Nephron progenitor cell (in vitro differentiated cells): ENCODE measurements at regions not wholly inside any gene's neighbourhood (a gene's known extent, or its start where the extent isn't known, plus 50 kb on each side); places are given as distances from the start of the nearest gene placed in this dataset.

Experiments
- DNase-seq: peaks from one replicate; pipeline ENCODE4 v3.0.0; 2021
- H3K27ac Mint-ChIP-seq: 2 replicates; pipeline ENCODE4 v1.8.0; 2021; ENCODE audit warnings: mild to moderate bottlenecking, moderate library complexity, mixed read lengths
- H3K27me3 Mint-ChIP-seq: 2 replicates; pipeline ENCODE4 v1.8.0; 2021; ENCODE audit warnings: mild to moderate bottlenecking, low read depth, mixed read lengths; ENCODE audit not compliant: poor library complexity
- H3K36me3 Mint-ChIP-seq: 2 replicates; pipeline ENCODE4 v1.8.0; 2021; ENCODE audit warnings: low read depth, mixed read lengths
- H3K4me1 Mint-ChIP-seq: 2 replicates; pipeline ENCODE4 v1.8.0; 2021; ENCODE audit warnings: mixed read lengths
- H3K4me3 Mint-ChIP-seq: 2 replicates; pipeline ENCODE4 v1.8.0; 2021; ENCODE audit warnings: mild to moderate bottlenecking, moderate library complexity, mixed read lengths
- H3K9me3 Mint-ChIP-seq: 2 replicates; pipeline ENCODE4 v1.8.0; 2021; ENCODE audit warnings: mild to moderate bottlenecking, moderate library complexity, mixed read lengths
- CTCF ChIP-seq: fragments of 200-600 bp; sonication (generic); IDR thresholded peaks from 2 replicates; pipeline ENCODE4 v1.5.0; 2021; ENCODE audit warnings: antibody characterized with exemption

- Mint-ChIP-seq H3K4me1 (no peaks in the 10 kb centered on the region), H3K27ac (no peak overlapping the region), H3K9me3 (no peaks in the 10 kb centered on the region), H3K36me3 (no peaks in the 10 kb centered on the region), H3K4me3 (no peak overlapping the region), H3K27me3 (no peaks in the 10 kb centered on the region)
- no peak for TF ChIP-seq CTCF
- DNase-seq: no peak
Observed at GRCh38 chr21:20729376-20729775, 268.8 kb upstream of the NCAM2 start.

GRCh38 chr21:20730441-20730840, 267.8 kb upstream of the NCAM2 start:
- Mint-ChIP-seq H3K4me3 (no peak overlapping the region), H3K4me1 (no peaks in the 10 kb centered on the region), H3K27ac (no peak overlapping the region), H3K9me3 (no peaks in the 10 kb centered on the region), H3K36me3 (no peaks in the 10 kb centered on the region), H3K27me3 (no peaks in the 10 kb centered on the region)
- no peak for TF ChIP-seq CTCF
- DNase-seq: no peak

GRCh38 chr21:20735257-20735656, 263.0 kb upstream of the NCAM2 start:
- DNase-seq: no peak
- Mint-ChIP-seq H3K4me1 (peaks cover 7% of the 10 kb centered on the region), H3K27me3 (no peaks in the 10 kb centered on the region), H3K27ac (no peak overlapping the region), H3K4me3 (no peak overlapping the region), H3K9me3 (peaks cover 4% of the 10 kb centered on the region), H3K36me3 (no peaks in the 10 kb centered on the region)
- no peak for TF ChIP-seq CTCF

- Mint-ChIP-seq H3K36me3 (no peaks in the 10 kb centered on the region), H3K4me3 (no peak overlapping the region), H3K27ac (peak overlapping the region; percentile 37), H3K9me3 (peaks cover 4% of the 10 kb centered on the region), H3K4me1 (peaks cover 7% of the 10 kb centered on the region), H3K27me3 (no peaks in the 10 kb centered on the region)
- DNase-seq: no peak
- no peak for TF ChIP-seq CTCF
Observed at GRCh38 chr21:20737227-20737913, 260.8 kb upstream of the NCAM2 start.

GRCh38 chr21:20739421-20739820, 258.8 kb upstream of the NCAM2 start:
- no peak for DNase-seq
- TF ChIP-seq CTCF: no peak
- Mint-ChIP-seq H3K4me1 (peaks cover 7% of the 10 kb centered on the region), H3K4me3 (no peak overlapping the region), H3K36me3 (no peaks in the 10 kb centered on the region), H3K27me3 (no peaks in the 10 kb centered on the region), H3K9me3 (peaks cover 4% of the 10 kb centered on the region), H3K27ac (no peak overlapping the region)

GRCh38 chr21:20741445-20741844, 256.8 kb upstream of the NCAM2 start:
- Mint-ChIP-seq H3K4me1 (peaks cover 7% of the 10 kb centered on the region), H3K36me3 (no peaks in the 10 kb centered on the region), H3K27me3 (no peaks in the 10 kb centered on the region), H3K4me3 (no peak overlapping the region), H3K9me3 (peaks cover 4% of the 10 kb centered on the region), H3K27ac (no peak overlapping the region)
- TF ChIP-seq CTCF: no peak
- no peak for DNase-seq
